CD4-positive, alpha-beta T cell treated with Interleukin-6 at 100 ng/mL for 8 hours (primary cell): ENCODE measurements at regions not wholly inside any gene's neighbourhood (a gene's known extent, or its start where the extent isn't known, plus 50 kb on each side); places are given as distances from the start of the nearest gene placed in this dataset.

Experiments used
- DNase-seq: peaks from one replicate; pipeline ENCODE4 v3.0.0-alpha.2; 2020; ENCODE audit warnings: mixed read lengths, low spot score

GRCh38 chr2:217160978-217161973 lies 301.4 kb upstream of the TNP1 start:
- DNase-seq, result no peak

GRCh38 chr2:217160103-217160743 lies 300.4 kb upstream of the TNP1 start:
- no peak for DNase-seq

- DNase-seq, result no peak
These were observed 299.1 kb upstream of the TNP1 start for GRCh38 chr2:217158928-217159327.

GRCh38 chr2:217157581-217157980 lies 297.7 kb upstream of the TNP1 start:
- no peak for DNase-seq

- DNase-seq, result no peak
These were observed 296.9 kb upstream of the TNP1 start for GRCh38 chr2:217156801-217157200.

- DNase-seq, result no peak
These were observed 295.1 kb upstream of the TNP1 start for GRCh38 chr2:217154923-217155322.

GRCh38 chr2:217153510-217153909 lies 293.6 kb upstream of the TNP1 start:
- no peak for DNase-seq

GRCh38 chr2:217152831-217153230 lies 293.0 kb upstream of the TNP1 start:
- no peak for DNase-seq

- DNase-seq, result no peak
These were observed 291.8 kb upstream of the TNP1 start for GRCh38 chr2:217151509-217152206.

GRCh38 chr2:217150236-217150635 lies 290.4 kb upstream of the TNP1 start:
- DNase-seq, result no peak

- DNase-seq, result no peak
These were observed 289.3 kb upstream of the TNP1 start for GRCh38 chr2:217149087-217149660.

GRCh38 chr2:217147818-217148217 lies 288.0 kb upstream of the TNP1 start:
- DNase-seq, result no peak

GRCh38 chr2:217146956-217147355 lies 287.1 kb upstream of the TNP1 start:
- no peak for DNase-seq

- no peak for DNase-seq
These were observed 282.9 kb upstream of the TNP1 start for GRCh38 chr2:217142649-217143266.

GRCh38 chr2:217138284-217138683 lies 278.4 kb upstream of the TNP1 start:
- DNase-seq, result no peak

GRCh38 chr2:217127744-217128143 lies 267.9 kb upstream of the TNP1 start:
- no peak for DNase-seq

- no peak for DNase-seq
These were observed 265.1 kb upstream of the TNP1 start for GRCh38 chr2:217125014-217125413.

- no peak for DNase-seq
These were observed 264.2 kb upstream of the TNP1 start for GRCh38 chr2:217124050-217124449.

- DNase-seq, result no peak
These were observed 261.7 kb upstream of the TNP1 start for GRCh38 chr2:217121565-217121964.

GRCh38 chr2:217120429-217120828 lies 260.6 kb upstream of the TNP1 start:
- no peak for DNase-seq

GRCh38 chr2:217118559-217119284 lies 258.9 kb upstream of the TNP1 start:
- DNase-seq, result no peak
